B cell (primary cell): ENCODE measurements at regions not wholly inside any gene's neighbourhood (a gene's known extent, or its start where the extent isn't known, plus 50 kb on each side); places are given as distances from the start of the nearest gene placed in this dataset.

Experiments
- EZH2 ChIP-seq: IDR thresholded peaks from 2 replicates; pipeline ENCODE4 v1.6.1; 2012; ENCODE audit warnings: borderline replicate concordance, low read depth, mild to moderate bottlenecking, moderate library complexity, low read length; ENCODE audit not compliant: insufficient read depth, poor library complexity, severe bottlenecking
- TF ChIP-seq, protein P1 (sequence below): fragments of 200-600 bp; IDR thresholded peaks from one replicate; pipeline ENCODE4 v1.8.0; 2022; ENCODE audit warnings: antibody characterized with exemption, mild to moderate bottlenecking

DNA sequence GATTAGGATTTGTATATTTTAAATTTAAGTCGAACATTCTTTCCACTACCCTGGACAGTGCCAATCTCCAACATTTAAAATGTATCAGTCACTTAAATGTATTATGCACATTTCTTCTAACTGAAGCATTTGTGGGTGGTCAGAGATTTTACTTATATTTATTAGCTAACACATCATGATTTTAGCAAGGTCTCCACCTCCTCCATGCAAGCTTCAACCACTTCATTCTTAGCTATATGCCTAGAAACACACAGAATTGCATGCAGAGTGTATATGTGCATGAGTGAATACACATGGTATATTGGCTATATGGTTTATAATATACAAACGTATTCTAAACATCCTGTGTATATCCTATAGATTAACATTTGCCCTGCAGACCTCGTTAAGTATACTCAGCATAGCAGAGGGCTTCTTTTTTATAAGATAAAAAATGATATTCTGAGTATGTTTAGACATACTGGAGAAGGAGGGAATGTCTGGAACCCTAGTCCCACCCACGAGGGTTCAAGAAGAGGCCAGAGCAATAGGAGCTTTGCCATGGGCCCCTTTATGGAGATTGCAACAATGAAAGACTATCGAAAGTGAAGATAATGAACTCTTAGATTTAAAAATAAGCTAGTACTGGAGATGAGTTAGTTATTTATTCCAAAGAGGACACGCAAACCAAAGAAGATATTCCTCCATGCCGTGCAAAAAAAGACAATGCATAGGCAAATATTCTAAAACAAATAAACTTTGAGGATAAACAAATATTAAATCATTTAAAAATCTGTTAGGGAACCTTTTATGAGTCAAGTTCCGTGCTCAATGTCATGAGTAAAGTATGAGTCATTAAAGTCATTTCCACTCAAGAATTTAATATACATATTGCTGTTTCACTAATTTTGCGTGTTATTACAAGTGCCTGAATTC lies 480.4 kb downstream of the SIPA1L2 start:
- TF ChIP-seq, protein P1, sequence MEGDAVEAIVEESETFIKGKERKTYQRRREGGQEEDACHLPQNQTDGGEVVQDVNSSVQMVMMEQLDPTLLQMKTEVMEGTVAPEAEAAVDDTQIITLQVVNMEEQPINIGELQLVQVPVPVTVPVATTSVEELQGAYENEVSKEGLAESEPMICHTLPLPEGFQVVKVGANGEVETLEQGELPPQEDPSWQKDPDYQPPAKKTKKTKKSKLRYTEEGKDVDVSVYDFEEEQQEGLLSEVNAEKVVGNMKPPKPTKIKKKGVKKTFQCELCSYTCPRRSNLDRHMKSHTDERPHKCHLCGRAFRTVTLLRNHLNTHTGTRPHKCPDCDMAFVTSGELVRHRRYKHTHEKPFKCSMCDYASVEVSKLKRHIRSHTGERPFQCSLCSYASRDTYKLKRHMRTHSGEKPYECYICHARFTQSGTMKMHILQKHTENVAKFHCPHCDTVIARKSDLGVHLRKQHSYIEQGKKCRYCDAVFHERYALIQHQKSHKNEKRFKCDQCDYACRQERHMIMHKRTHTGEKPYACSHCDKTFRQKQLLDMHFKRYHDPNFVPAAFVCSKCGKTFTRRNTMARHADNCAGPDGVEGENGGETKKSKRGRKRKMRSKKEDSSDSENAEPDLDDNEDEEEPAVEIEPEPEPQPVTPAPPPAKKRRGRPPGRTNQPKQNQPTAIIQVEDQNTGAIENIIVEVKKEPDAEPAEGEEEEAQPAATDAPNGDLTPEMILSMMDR: no peak
- TF ChIP-seq EZH2: no peak
